WTC11 (cell line): ENCODE measurements at regions not wholly inside any gene's neighbourhood (a gene's known extent, or its start where the extent isn't known, plus 50 kb on each side); places are given as distances from the start of the nearest gene placed in this dataset.

Source experiments
- AR ChIP-seq: fragments of 250-450 bp; sonication (Bioruptor Pico); IDR thresholded peaks from 2 replicates; pipeline ENCODE4 v1.9.0; 2021; ENCODE audit warnings: mild to moderate bottlenecking
- CTCF ChIP-seq: fragments of 200-600 bp; IDR thresholded peaks from 2 replicates; pipeline ENCODE4 v1.8.0; 2022; ENCODE audit warnings: antibody characterized with exemption
- E2F4 ChIP-seq: sonication (generic); formaldehyde crosslinking; IDR thresholded peaks from 2 replicates; pipeline ENCODE4 v1.8.1; 2022; ENCODE audit warnings: low read depth, mild to moderate bottlenecking, moderate library complexity, missing genetic modification reagents, borderline replicate concordance
- GABPB1 ChIP-seq: sonication (generic); formaldehyde crosslinking; IDR thresholded peaks from 2 replicates; pipeline ENCODE4 v1.8.1; 2023; ENCODE audit warnings: mild to moderate bottlenecking, missing genetic modification reagents
- HMGXB4 ChIP-seq: sonication (generic); formaldehyde crosslinking; IDR thresholded peaks from 2 replicates; pipeline ENCODE4 v1.8.1; 2023; ENCODE audit warnings: mild to moderate bottlenecking, moderate library complexity, missing genetic modification reagents
- MAX ChIP-seq: sonication (generic); formaldehyde crosslinking; IDR thresholded peaks from 2 replicates; pipeline ENCODE4 v1.8.0; 2022; ENCODE audit warnings: mild to moderate bottlenecking, missing genetic modification reagents
- MLX ChIP-seq: sonication (generic); formaldehyde crosslinking; IDR thresholded peaks from 2 replicates; pipeline ENCODE4 v1.8.1; 2023; ENCODE audit warnings: mild to moderate bottlenecking, missing genetic modification reagents, moderate library complexity
- NFYB ChIP-seq: sonication (generic); formaldehyde crosslinking; conservative IDR thresholded peaks from 2 replicates; pipeline ENCODE4 v1.8.0; 2022; ENCODE audit warnings: low read depth, missing genetic modification reagents
- TEAD1 ChIP-seq: sonication (generic); formaldehyde crosslinking; IDR thresholded peaks from 2 replicates; pipeline ENCODE4 v1.8.0; 2022; ENCODE audit warnings: mild to moderate bottlenecking, missing genetic modification reagents
- TEAD4 ChIP-seq: sonication (generic); formaldehyde crosslinking; IDR thresholded peaks from 2 replicates; pipeline ENCODE4 v1.8.0; 2022; ENCODE audit warnings: mild to moderate bottlenecking, missing genetic modification reagents
- TP53 ChIP-seq: sonication (generic); formaldehyde crosslinking; IDR thresholded peaks from 2 replicates; pipeline ENCODE4 v1.8.1; 2023; ENCODE audit warnings: mild to moderate bottlenecking, missing genetic modification reagents
- USF2 ChIP-seq: sonication (generic); formaldehyde crosslinking; IDR thresholded peaks from 2 replicates; pipeline ENCODE4 v1.8.1; 2023; ENCODE audit warnings: mild to moderate bottlenecking, missing genetic modification reagents, moderate library complexity
- ZMAT4 ChIP-seq: fragments of 250-450 bp; sonication (Bioruptor Pico); IDR thresholded peaks from 2 replicates; pipeline ENCODE4 v1.9.0; 2021; ENCODE audit warnings: mild to moderate bottlenecking

GRCh38 chr10:23557777-23558176 lies 118.9 kb downstream of the OTUD1 start:
- no peak for TF ChIP-seq CTCF
- TF ChIP-seq E2F4 (CRISPR knock-in tag): no peak
- no peak for TF ChIP-seq TEAD4 (CRISPR knock-in tag)
- TF ChIP-seq HMGXB4 (CRISPR knock-in tag): no peak
- no peak for TF ChIP-seq NFYB (CRISPR knock-in tag)
- no peak for TF ChIP-seq AR (CRISPR knock-in tag)
- no peak for TF ChIP-seq MLX (CRISPR knock-in tag)
- no peak for TF ChIP-seq TP53 (CRISPR knock-in tag)
- TF ChIP-seq GABPB1 (CRISPR knock-in tag): no peak
- no peak for TF ChIP-seq ZMAT4 (CRISPR knock-in tag)
- no peak for TF ChIP-seq MAX (CRISPR knock-in tag)
- no peak for TF ChIP-seq USF2 (CRISPR knock-in tag)
- TF ChIP-seq TEAD1 (CRISPR knock-in tag): no peak
